SK-N-SH treated with all-trans-retinoic acid at 6 μM for 48 hours (cell line): ENCODE measurements at regions not wholly inside any gene's neighbourhood (a gene's known extent, or its start where the extent isn't known, plus 50 kb on each side); places are given as distances from the start of the nearest gene placed in this dataset.

Experiments used
- ATAC-seq: fragments of 200-7000 bp; cut with Tn5 transposase; 3 replicates; pipeline ENCODE4 v1.9.1; 2020; ENCODE audit warnings: mild to moderate bottlenecking, moderate library complexity
- ARNTL ChIP-seq: fragments of 450-650 bp; formaldehyde crosslinking; IDR thresholded peaks from 2 replicates; pipeline ENCODE4 v1.5.0; 2020; ENCODE audit warnings: low read depth, mild to moderate bottlenecking, moderate library complexity, borderline replicate concordance
- BACH2 ChIP-seq: fragments of 250-450 bp; sonication (Bioruptor Pico); IDR thresholded peaks from 2 replicates; pipeline ENCODE4 v1.9.0; 2021; ENCODE audit warnings: mild to moderate bottlenecking, borderline replicate concordance
- CREB5 ChIP-seq: fragments of 250-450 bp; sonication (Bioruptor Pico); IDR thresholded peaks from 2 replicates; pipeline ENCODE4 v1.5.1; 2020; ENCODE audit warnings: low read depth, mild to moderate bottlenecking, moderate library complexity
- CSDC2 ChIP-seq: fragments of 250-450 bp; sonication (Bioruptor Pico); IDR thresholded peaks from 2 replicates; pipeline ENCODE4 v1.5.0; 2020; ENCODE audit warnings: mild to moderate bottlenecking, moderate library complexity
- CSRNP3 ChIP-seq: fragments of 250-450 bp; sonication (Bioruptor Pico); IDR thresholded peaks from 2 replicates; pipeline ENCODE4 v1.5.1; 2021; ENCODE audit warnings: mild to moderate bottlenecking, moderate library complexity
- ESRRG ChIP-seq: fragments of 250-450 bp; sonication (Bioruptor Pico); IDR thresholded peaks from 2 replicates; pipeline ENCODE4 v1.6.1; 2021; ENCODE audit warnings: mild to moderate bottlenecking
- GLIS3 ChIP-seq: fragments of 250-450 bp; sonication (Bioruptor Pico); IDR thresholded peaks from 2 replicates; pipeline ENCODE4 v1.5.0; 2020; ENCODE audit warnings: mild to moderate bottlenecking, moderate library complexity
- ISL1 ChIP-seq: fragments of 250-450 bp; sonication (Bioruptor Pico); IDR thresholded peaks from 2 replicates; pipeline ENCODE4 v2.1.2; 2022; ENCODE audit warnings: mild to moderate bottlenecking, moderate library complexity
- OSR1 ChIP-seq: fragments of 250-450 bp; sonication (Bioruptor Pico); IDR thresholded peaks from 2 replicates; pipeline ENCODE4 v1.8.0; 2022; ENCODE audit warnings: moderate library complexity, mild to moderate bottlenecking, inconsistent platforms
- PATZ1 ChIP-seq: fragments of 250-450 bp; sonication (Bioruptor Pico); IDR thresholded peaks from 2 replicates; pipeline ENCODE4 v1.8.0; 2020; ENCODE audit warnings: mild to moderate bottlenecking, moderate library complexity, borderline replicate concordance
- PPARA ChIP-seq: fragments of 250-450 bp; sonication (Bioruptor Pico); IDR thresholded peaks from 2 replicates; pipeline ENCODE4 v1.5.0; 2020; ENCODE audit warnings: mild to moderate bottlenecking, borderline replicate concordance
- RARB ChIP-seq: fragments of 250-450 bp; sonication (Bioruptor Pico); IDR thresholded peaks from 2 replicates; pipeline ENCODE4 v1.8.0; 2021; ENCODE audit warnings: mild to moderate bottlenecking, moderate library complexity
- SNAI2 ChIP-seq: fragments of 250-450 bp; sonication (Bioruptor Pico); IDR thresholded peaks from 2 replicates; pipeline ENCODE4 v1.5.0; 2020; ENCODE audit warnings: mild to moderate bottlenecking, moderate library complexity
- TCF4 ChIP-seq: fragments of 250-450 bp; sonication (Bioruptor Pico); IDR thresholded peaks from 2 replicates; pipeline ENCODE4 v1.8.0; 2021; ENCODE audit warnings: mild to moderate bottlenecking, moderate library complexity, borderline replicate concordance
- TOX ChIP-seq: fragments of 250-450 bp; sonication (Bioruptor Pico); IDR thresholded peaks from 2 replicates; pipeline ENCODE4 v1.8.0; 2021; ENCODE audit warnings: mild to moderate bottlenecking, moderate library complexity, borderline replicate concordance
- TSHZ2 ChIP-seq: fragments of 250-450 bp; sonication (Bioruptor Pico); IDR thresholded peaks from 2 replicates; pipeline ENCODE4 v1.5.0; 2020; ENCODE audit warnings: mild to moderate bottlenecking, moderate library complexity
- ZC3H10 ChIP-seq: fragments of 250-450 bp; sonication (Bioruptor Pico); IDR thresholded peaks from 2 replicates; pipeline ENCODE4 v1.5.1; 2021; ENCODE audit warnings: mild to moderate bottlenecking, moderate library complexity
- ZFP3 ChIP-seq: fragments of 250-450 bp; sonication (Bioruptor Pico); IDR thresholded peaks from 2 replicates; pipeline ENCODE4 v1.5.0; 2020; ENCODE audit warnings: mild to moderate bottlenecking, moderate library complexity
- ZFP30 ChIP-seq: fragments of 450-650 bp; formaldehyde crosslinking; IDR thresholded peaks from 2 replicates; pipeline ENCODE4 v1.5.0; 2022; ENCODE audit warnings: mild to moderate bottlenecking, moderate library complexity
- ZNF565 ChIP-seq: fragments of 450-650 bp; formaldehyde crosslinking; conservative IDR thresholded peaks from 2 replicates; pipeline ENCODE4 v1.5.0; 2020; ENCODE audit warnings: low read depth, mild to moderate bottlenecking, moderate library complexity
- ZNF70 ChIP-seq: fragments of 450-650 bp; formaldehyde crosslinking; IDR thresholded peaks from 2 replicates; pipeline ENCODE4 v1.5.0; 2020; ENCODE audit warnings: mild to moderate bottlenecking, moderate library complexity
- ZNF8 ChIP-seq: fragments of 450-650 bp; formaldehyde crosslinking; IDR thresholded peaks from 2 replicates; pipeline ENCODE4 v1.5.0; 2020; ENCODE audit warnings: mild to moderate bottlenecking, moderate library complexity

GRCh38 chr2:41803361-41803760 lies 244.5 kb upstream of the PKDCC start:
- ATAC-seq: no peak
- TF ChIP-seq CSDC2 (CRISPR knock-in tag) (no peak), RARB (CRISPR knock-in tag) (no peak), ZFP3 (CRISPR knock-in tag) (no peak), PATZ1 (CRISPR knock-in tag) (no peak), ZNF70 (no peak), PPARA (CRISPR knock-in tag) (no peak), ZFP30 (no peak), TSHZ2 (no peak), TOX (CRISPR knock-in tag) (no peak), CSRNP3 (CRISPR knock-in tag) (no peak), OSR1 (CRISPR knock-in tag) (no peak), SNAI2 (CRISPR knock-in tag) (no peak), BACH2 (CRISPR knock-in tag) (no peak), GLIS3 (CRISPR knock-in tag) (no peak), ZNF565 (no peak), CREB5 (CRISPR knock-in tag) (no peak), ZC3H10 (no peak), ESRRG (CRISPR knock-in tag) (no peak)

- ATAC-seq: no peak
- TF ChIP-seq OSR1 (CRISPR knock-in tag): no peak
- no peak for TF ChIP-seq ZFP30
- TF ChIP-seq SNAI2 (CRISPR knock-in tag): no peak
- no peak for TF ChIP-seq CREB5 (CRISPR knock-in tag)
- TF ChIP-seq ZNF8 (CRISPR knock-in tag): no peak
- no peak for TF ChIP-seq TCF4 (CRISPR knock-in tag)
- no peak for TF ChIP-seq RARB (CRISPR knock-in tag)
- no peak for TF ChIP-seq PATZ1 (CRISPR knock-in tag)
- TF ChIP-seq ZFP3 (CRISPR knock-in tag): no peak
- TF ChIP-seq ISL1 (CRISPR knock-in tag): no peak
- TF ChIP-seq GLIS3 (CRISPR knock-in tag): no peak
- no peak for TF ChIP-seq ZNF70
- no peak for TF ChIP-seq ARNTL
- TF ChIP-seq TOX (CRISPR knock-in tag): no peak
- no peak for TF ChIP-seq BACH2 (CRISPR knock-in tag)
- no peak for TF ChIP-seq PPARA (CRISPR knock-in tag)
Observed at GRCh38 chr2:41806286-41806685, 241.5 kb upstream of the PKDCC start.
